ENCODE measurements at regions not wholly inside any gene's neighbourhood (a gene's known extent, or its start where the extent isn't known, plus 50 kb on each side); places are given as distances from the start of the nearest gene placed in this dataset.

DNA sequence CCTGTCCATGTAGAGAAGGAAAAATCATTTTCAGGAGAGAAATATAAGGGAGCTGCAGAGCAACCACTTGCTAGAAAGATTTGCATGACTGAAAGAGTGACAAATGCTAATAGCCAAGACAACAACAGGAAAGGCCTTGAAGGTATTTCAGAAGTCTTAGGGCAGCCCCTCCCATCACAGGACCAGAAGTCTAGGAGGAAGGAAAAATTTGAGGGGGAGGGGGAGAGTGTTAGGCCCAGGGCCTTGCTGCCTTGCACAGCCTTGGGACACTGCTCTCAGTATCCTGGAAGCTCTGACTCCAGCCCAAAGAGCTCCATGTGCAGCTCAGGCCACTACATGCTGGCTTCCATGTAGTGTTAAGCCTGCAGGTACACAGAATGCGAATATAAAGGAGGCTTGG is 266.9 kb downstream of the GLI2 start:
- TF ChIP-seq, protein P1, sequence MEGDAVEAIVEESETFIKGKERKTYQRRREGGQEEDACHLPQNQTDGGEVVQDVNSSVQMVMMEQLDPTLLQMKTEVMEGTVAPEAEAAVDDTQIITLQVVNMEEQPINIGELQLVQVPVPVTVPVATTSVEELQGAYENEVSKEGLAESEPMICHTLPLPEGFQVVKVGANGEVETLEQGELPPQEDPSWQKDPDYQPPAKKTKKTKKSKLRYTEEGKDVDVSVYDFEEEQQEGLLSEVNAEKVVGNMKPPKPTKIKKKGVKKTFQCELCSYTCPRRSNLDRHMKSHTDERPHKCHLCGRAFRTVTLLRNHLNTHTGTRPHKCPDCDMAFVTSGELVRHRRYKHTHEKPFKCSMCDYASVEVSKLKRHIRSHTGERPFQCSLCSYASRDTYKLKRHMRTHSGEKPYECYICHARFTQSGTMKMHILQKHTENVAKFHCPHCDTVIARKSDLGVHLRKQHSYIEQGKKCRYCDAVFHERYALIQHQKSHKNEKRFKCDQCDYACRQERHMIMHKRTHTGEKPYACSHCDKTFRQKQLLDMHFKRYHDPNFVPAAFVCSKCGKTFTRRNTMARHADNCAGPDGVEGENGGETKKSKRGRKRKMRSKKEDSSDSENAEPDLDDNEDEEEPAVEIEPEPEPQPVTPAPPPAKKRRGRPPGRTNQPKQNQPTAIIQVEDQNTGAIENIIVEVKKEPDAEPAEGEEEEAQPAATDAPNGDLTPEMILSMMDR (IDR thresholded peaks at IDR 0.05) = no peak
- TF ChIP-seq POLR2A (IDR thresholded peaks at IDR 0.05) = no peak
